ENCODE measurements at regions not wholly inside any gene's neighbourhood (a gene's known extent, or its start where the extent isn't known, plus 50 kb on each side); places are given as distances from the start of the nearest gene placed in this dataset.
A peak's percentile ranks its signal among the peaks of the same experiment; 100 is the strongest.

DNA sequence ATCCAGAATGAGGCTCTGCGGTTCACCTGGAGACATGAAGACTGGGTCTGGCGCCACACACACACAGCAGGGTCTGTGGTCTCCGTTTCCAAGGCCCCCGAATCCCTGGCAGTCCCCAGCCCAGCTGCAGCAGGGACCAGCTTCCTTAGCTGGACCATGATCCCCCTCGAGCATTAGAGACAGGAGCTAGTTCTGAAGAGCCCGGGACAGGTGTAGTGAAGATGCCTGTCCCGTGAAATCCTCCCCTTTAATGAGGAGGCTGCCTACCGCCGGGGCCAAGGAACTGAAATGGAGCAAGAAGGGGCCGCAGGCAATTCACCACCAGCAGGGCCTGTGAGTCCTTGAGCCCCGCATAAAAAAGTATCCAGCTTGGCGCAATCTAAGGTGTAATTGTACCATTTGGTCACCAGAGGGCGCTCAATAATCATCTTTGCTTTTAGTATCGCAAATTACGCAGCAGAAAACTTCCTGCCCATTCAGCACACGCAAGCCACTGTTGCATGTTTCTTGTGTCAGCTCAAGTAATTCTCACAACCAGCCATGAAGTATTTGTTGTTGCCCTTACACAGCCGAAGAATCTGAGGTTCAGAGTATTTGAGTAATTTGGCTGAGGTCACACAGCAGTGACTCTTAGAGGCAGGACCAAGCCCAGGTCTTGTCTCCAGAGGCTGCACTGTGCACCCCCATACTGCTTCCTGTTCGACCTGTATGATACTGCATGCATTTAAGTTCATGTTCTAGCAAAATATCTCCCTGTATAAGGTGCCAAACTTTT lies 54.3 kb upstream of the PPP2R5C start:
- TF ChIP-seq SUZ12 (IDR thresholded peaks at IDR 0.05; ENCODE audit: low read length) (no peak), TAF1 (IDR thresholded peaks at IDR 0.05; ENCODE audit: low read depth, low read length) (no peak), CREB1 (IDR thresholded peaks at IDR 0.05) (no peak), BRCA1 (IDR thresholded peaks at IDR 0.05; ENCODE audit: low read depth, low read length) (no peak), POLR2A (IDR thresholded peaks at IDR 0.05; ENCODE audit: control extremely low read depth in 1 of 2, low read depth in 2 of 2, low read length in 2 of 2) (no peak), BCL11A (IDR thresholded peaks at IDR 0.05; ENCODE audit: low read depth in 2 of 2, low read length in 2 of 2) (no peak), TCF12 (IDR thresholded peaks at IDR 0.05; ENCODE audit: low read depth, low read length) (no peak)
- TF ChIP-seq, protein P1, sequence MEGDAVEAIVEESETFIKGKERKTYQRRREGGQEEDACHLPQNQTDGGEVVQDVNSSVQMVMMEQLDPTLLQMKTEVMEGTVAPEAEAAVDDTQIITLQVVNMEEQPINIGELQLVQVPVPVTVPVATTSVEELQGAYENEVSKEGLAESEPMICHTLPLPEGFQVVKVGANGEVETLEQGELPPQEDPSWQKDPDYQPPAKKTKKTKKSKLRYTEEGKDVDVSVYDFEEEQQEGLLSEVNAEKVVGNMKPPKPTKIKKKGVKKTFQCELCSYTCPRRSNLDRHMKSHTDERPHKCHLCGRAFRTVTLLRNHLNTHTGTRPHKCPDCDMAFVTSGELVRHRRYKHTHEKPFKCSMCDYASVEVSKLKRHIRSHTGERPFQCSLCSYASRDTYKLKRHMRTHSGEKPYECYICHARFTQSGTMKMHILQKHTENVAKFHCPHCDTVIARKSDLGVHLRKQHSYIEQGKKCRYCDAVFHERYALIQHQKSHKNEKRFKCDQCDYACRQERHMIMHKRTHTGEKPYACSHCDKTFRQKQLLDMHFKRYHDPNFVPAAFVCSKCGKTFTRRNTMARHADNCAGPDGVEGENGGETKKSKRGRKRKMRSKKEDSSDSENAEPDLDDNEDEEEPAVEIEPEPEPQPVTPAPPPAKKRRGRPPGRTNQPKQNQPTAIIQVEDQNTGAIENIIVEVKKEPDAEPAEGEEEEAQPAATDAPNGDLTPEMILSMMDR (IDR thresholded peaks at IDR 0.05; ENCODE audit: control extremely low read depth in 1 of 3, insufficient read depth in 1 of 3, low read depth in 1 of 3, low read length in 3 of 3) = peak; percentile 9 to 83 (median 78)
- TF ChIP-seq, protein P2, sequence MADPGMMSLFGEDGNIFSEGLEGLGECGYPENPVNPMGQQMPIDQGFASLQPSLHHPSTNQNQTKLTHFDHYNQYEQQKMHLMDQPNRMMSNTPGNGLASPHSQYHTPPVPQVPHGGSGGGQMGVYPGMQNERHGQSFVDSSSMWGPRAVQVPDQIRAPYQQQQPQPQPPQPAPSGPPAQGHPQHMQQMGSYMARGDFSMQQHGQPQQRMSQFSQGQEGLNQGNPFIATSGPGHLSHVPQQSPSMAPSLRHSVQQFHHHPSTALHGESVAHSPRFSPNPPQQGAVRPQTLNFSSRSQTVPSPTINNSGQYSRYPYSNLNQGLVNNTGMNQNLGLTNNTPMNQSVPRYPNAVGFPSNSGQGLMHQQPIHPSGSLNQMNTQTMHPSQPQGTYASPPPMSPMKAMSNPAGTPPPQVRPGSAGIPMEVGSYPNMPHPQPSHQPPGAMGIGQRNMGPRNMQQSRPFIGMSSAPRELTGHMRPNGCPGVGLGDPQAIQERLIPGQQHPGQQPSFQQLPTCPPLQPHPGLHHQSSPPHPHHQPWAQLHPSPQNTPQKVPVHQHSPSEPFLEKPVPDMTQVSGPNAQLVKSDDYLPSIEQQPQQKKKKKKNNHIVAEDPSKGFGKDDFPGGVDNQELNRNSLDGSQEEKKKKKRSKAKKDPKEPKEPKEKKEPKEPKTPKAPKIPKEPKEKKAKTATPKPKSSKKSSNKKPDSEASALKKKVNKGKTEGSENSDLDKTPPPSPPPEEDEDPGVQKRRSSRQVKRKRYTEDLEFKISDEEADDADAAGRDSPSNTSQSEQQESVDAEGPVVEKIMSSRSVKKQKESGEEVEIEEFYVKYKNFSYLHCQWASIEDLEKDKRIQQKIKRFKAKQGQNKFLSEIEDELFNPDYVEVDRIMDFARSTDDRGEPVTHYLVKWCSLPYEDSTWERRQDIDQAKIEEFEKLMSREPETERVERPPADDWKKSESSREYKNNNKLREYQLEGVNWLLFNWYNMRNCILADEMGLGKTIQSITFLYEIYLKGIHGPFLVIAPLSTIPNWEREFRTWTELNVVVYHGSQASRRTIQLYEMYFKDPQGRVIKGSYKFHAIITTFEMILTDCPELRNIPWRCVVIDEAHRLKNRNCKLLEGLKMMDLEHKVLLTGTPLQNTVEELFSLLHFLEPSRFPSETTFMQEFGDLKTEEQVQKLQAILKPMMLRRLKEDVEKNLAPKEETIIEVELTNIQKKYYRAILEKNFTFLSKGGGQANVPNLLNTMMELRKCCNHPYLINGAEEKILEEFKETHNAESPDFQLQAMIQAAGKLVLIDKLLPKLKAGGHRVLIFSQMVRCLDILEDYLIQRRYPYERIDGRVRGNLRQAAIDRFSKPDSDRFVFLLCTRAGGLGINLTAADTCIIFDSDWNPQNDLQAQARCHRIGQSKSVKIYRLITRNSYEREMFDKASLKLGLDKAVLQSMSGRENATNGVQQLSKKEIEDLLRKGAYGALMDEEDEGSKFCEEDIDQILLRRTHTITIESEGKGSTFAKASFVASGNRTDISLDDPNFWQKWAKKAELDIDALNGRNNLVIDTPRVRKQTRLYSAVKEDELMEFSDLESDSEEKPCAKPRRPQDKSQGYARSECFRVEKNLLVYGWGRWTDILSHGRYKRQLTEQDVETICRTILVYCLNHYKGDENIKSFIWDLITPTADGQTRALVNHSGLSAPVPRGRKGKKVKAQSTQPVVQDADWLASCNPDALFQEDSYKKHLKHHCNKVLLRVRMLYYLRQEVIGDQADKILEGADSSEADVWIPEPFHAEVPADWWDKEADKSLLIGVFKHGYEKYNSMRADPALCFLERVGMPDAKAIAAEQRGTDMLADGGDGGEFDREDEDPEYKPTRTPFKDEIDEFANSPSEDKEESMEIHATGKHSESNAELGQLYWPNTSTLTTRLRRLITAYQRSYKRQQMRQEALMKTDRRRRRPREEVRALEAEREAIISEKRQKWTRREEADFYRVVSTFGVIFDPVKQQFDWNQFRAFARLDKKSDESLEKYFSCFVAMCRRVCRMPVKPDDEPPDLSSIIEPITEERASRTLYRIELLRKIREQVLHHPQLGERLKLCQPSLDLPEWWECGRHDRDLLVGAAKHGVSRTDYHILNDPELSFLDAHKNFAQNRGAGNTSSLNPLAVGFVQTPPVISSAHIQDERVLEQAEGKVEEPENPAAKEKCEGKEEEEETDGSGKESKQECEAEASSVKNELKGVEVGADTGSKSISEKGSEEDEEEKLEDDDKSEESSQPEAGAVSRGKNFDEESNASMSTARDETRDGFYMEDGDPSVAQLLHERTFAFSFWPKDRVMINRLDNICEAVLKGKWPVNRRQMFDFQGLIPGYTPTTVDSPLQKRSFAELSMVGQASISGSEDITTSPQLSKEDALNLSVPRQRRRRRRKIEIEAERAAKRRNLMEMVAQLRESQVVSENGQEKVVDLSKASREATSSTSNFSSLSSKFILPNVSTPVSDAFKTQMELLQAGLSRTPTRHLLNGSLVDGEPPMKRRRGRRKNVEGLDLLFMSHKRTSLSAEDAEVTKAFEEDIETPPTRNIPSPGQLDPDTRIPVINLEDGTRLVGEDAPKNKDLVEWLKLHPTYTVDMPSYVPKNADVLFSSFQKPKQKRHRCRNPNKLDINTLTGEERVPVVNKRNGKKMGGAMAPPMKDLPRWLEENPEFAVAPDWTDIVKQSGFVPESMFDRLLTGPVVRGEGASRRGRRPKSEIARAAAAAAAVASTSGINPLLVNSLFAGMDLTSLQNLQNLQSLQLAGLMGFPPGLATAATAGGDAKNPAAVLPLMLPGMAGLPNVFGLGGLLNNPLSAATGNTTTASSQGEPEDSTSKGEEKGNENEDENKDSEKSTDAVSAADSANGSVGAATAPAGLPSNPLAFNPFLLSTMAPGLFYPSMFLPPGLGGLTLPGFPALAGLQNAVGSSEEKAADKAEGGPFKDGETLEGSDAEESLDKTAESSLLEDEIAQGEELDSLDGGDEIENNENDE (IDR thresholded peaks at IDR 0.05; ENCODE audit: insufficient replicate concordance, low read length) = no peak
